ENCODE measurements at regions not wholly inside any gene's neighbourhood (a gene's known extent, or its start where the extent isn't known, plus 50 kb on each side); places are given as distances from the start of the nearest gene placed in this dataset.

DNA sequence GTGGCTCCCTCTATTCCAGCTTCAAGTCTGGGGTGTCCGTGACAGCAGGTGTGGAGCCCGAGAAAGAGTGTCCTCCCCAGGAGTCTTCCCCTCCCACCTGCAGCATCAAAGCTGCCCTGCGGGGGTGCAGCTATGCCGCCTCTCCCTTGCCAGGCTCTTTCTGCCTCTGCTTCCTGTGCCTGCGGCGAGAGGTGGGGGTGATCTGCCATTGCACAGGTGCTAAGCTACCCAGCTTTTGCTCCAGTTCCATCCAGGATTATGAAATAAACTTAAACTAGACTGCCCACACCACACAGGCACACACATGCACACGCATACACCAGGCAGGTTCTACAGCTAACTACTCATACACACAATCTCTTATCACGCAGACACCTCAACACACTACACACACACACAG is 104.7 kb upstream of the CLDN10 start:
- TF ChIP-seq, protein P1, sequence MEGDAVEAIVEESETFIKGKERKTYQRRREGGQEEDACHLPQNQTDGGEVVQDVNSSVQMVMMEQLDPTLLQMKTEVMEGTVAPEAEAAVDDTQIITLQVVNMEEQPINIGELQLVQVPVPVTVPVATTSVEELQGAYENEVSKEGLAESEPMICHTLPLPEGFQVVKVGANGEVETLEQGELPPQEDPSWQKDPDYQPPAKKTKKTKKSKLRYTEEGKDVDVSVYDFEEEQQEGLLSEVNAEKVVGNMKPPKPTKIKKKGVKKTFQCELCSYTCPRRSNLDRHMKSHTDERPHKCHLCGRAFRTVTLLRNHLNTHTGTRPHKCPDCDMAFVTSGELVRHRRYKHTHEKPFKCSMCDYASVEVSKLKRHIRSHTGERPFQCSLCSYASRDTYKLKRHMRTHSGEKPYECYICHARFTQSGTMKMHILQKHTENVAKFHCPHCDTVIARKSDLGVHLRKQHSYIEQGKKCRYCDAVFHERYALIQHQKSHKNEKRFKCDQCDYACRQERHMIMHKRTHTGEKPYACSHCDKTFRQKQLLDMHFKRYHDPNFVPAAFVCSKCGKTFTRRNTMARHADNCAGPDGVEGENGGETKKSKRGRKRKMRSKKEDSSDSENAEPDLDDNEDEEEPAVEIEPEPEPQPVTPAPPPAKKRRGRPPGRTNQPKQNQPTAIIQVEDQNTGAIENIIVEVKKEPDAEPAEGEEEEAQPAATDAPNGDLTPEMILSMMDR (IDR thresholded peaks at IDR 0.05; ENCODE audit: control insufficient read depth, insufficient read depth, low read depth, low read length, missing control alignments) = no peak
- no peak overlapping the region for H3K4me3 ChIP-seq (ENCODE audit: control insufficient read depth, low read depth, low read length)
- no peak for DNase-seq (ENCODE audit: low read depth)

DNA sequence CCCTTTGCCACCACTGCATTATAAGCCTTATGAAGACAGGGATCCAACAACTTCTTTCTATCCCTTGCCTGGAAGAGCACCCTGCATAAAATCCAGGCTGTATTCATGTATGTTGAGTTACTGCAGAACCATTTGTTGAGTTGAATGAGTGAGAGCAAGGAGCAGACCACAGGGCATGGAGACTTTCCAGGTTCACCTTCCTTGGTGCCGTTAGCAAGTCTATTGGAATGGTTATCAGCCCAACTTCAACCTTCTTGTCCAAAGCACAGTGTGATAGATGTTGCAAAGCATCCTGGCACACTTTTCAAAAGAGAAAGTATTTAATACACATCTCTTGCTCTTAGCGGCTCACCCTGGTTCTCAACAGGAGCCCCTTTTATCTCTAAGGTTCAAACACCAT is 100.9 kb upstream of the CLDN10 start:
- H3K4me3 ChIP-seq (ENCODE audit: control insufficient read depth, low read depth, low read length) = no peak overlapping the region
- TF ChIP-seq, protein P1 (IDR thresholded peaks at IDR 0.05; ENCODE audit: control insufficient read depth, insufficient read depth, low read depth, low read length, missing control alignments) = no peak
- DNase-seq (ENCODE audit: low read depth) = no peak

DNA sequence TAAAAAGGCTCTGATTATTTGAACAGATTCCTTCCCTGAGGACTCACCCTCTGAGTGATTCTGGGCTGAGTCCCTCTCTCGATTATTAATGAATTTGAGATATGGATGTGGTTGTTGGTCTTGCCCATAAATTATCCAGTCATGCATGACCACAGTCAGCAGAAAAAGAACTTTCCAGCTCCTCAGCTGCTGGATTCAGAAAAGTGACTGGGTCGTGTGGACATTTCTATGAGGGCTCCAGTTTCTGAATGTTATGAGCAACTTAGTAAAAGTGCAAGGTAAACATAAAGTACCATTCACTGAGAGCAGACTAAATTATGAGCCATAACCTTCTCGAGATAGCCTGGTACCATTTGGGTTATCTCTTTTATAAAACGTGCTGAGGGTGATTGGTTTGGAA is 100.1 kb upstream of the CLDN10 start:
- H3K4me3 ChIP-seq (ENCODE audit: control insufficient read depth, low read depth, low read length) = no peak overlapping the region
- TF ChIP-seq, protein P1 (IDR thresholded peaks at IDR 0.05; ENCODE audit: control insufficient read depth, insufficient read depth, low read depth, low read length, missing control alignments) = no peak
- DNase-seq (ENCODE audit: low read depth) = no peak

DNA sequence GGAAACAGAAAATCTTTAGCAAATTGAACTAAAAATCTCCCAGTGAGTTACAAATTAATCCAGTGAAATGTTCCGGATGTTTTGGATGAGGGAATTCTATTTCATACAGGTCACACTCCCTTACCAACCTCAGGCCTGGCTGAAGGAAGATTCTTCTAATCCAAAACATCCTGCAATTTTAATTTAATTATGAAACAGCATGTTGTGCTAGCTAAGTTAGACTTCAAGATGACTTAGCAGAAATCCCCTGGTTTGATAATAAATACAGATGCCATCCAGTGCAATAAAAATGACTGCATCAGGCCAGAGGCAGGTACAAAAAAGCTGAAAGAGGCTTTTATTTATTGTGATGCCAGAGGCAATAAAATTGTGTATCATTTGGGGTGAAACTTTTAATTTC is 96.7 kb upstream of the CLDN10 start:
- no peak overlapping the region for H3K4me3 ChIP-seq (ENCODE audit: control insufficient read depth, low read depth, low read length)
- TF ChIP-seq, protein P1 (IDR thresholded peaks at IDR 0.05; ENCODE audit: control insufficient read depth, insufficient read depth, low read depth, low read length, missing control alignments) = no peak
- DNase-seq (ENCODE audit: low read depth) = no peak

DNA sequence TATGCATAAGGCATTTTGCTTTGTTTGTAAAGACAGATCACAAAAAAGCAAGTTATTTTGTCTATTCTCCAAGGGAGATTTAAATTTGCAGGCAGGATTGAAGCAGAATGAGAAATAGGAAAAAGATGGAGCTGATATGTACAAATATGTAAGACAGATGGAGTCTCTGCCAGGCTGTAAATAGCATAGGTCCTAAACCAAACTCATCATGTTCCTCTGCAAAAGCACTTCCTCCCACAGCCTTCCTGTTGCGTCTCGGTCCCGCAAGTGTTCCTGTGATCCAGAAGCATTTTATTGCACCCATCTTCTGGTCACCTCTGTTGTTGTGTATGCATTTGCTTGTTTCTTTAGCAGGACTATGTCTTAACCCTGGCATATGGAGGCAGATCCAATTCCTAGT is 95.7 kb upstream of the CLDN10 start:
- H3K4me3 ChIP-seq (ENCODE audit: control insufficient read depth, low read depth, low read length) = no peak overlapping the region
- TF ChIP-seq, protein P1 (IDR thresholded peaks at IDR 0.05; ENCODE audit: control insufficient read depth, insufficient read depth, low read depth, low read length, missing control alignments) = no peak
- DNase-seq (ENCODE audit: low read depth) = no peak

DNA sequence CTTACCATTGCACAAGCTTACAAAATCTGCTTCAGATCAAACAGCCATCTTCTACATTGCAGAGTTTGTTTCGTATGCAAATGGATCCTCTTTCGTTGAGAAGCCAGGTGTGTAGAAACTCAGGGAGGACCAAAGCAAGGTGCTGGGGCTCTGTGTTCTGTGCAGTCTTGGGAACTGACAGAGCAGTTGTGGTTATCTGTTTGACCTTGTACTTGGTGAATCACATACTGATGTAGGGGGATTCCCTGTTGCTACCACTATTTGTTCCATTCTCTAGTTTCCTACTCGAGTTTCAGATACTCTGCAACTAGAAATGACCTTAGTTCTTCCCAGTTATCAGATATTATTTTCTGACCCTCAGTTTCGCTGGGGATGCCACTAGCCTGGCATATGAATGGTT is 95.2 kb upstream of the CLDN10 start:
- TF ChIP-seq, protein P1 (IDR thresholded peaks at IDR 0.05; ENCODE audit: control insufficient read depth, insufficient read depth, low read depth, low read length, missing control alignments) = no peak
- no peak for DNase-seq (ENCODE audit: low read depth)
- H3K4me3 ChIP-seq (ENCODE audit: control insufficient read depth, low read depth, low read length) = no peak overlapping the region

DNA sequence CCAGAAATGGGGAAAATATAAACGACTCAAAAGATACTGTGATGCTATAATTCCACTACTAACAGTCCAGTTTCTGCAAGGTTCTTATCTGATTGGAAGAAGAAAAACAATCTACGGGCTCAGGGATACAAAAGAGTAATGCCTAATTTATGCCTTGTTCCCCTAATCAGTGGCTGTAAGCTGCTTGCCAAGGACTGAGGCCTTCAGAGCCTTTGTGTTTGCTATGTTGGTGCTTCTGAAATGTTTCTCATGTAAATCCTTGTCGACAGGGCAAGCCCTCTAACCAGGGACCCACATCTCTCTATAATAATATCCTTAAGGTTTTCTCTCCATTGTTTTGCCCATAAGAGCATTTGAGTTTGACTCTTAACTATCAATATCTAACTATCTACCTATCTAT is 89.7 kb upstream of the CLDN10 start:
- no peak overlapping the region for H3K4me3 ChIP-seq (ENCODE audit: control insufficient read depth, low read depth, low read length)
- DNase-seq (ENCODE audit: low read depth) = no peak
- TF ChIP-seq, protein P1 (IDR thresholded peaks at IDR 0.05; ENCODE audit: control insufficient read depth, insufficient read depth, low read depth, low read length, missing control alignments) = no peak

All from AG09309 (cell line).